ENCODE measurements at regions not wholly inside any gene's neighbourhood (a gene's known extent, or its start where the extent isn't known, plus 50 kb on each side); places are given as distances from the start of the nearest gene placed in this dataset.

DNA sequence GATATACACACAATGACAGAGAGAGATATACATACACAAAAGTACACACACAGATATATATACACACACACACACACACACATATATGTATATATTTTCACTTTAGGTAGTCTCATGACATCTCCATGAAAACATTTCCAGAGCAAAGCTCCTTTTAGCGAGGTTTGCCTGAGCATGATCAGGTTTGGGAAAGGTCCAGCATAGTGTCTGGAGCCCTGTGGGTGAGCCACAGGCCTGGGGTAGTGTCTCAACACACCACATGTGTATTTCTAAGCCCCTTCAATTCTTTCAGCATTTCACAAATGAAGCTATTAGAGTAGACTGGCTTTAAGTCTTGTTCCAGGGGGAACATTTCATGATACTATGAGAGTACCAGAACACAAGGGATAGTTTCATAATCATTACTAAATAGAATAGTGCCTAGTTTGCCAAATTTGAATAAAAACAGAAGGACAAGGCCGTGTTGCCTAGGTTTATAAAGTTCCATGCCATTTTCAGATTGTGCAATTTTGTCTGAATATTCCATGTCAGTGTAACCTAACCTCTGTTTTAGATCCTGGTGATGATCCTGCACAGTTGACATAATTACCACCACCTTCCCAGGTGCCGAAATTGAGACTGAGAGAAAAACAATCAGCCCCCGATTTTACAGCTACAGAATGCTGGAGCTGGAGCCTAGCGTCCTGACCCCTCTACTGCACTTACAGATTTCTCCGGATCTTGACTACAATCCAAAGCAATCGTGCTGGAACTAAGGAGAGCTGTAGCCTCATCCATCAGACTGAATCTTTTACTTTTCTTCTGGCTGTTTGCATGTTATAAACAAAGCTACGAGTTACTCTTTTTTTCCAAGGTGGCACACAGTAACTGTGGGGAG lies 332.7 kb downstream of the CYRIA start:
- CTCF ChIA-PET, result no interaction called here
- POLR2A ChIA-PET, result no interaction called here
- no peak for DNase-seq (ENCODE audit: extremely low spot score)
- TF ChIP-seq FOXA1 (IDR thresholded peaks at IDR 0.05) (no peak), HDGF (IDR thresholded peaks at IDR 0.05; ENCODE audit: borderline replicate concordance) (no peak), PKNOX1 (IDR thresholded peaks at IDR 0.05) (no peak), ZNF384 (IDR thresholded peaks at IDR 0.05) (no peak), FOXK2 (IDR thresholded peaks at IDR 0.05) (no peak), LEF1 (IDR thresholded peaks at IDR 0.05; ENCODE audit: borderline replicate concordance) (no peak), CTBP1 (IDR thresholded peaks at IDR 0.05; ENCODE audit: borderline replicate concordance) (no peak), L3MBTL2 (conservative IDR thresholded peaks at IDR 0.05) (no peak), ELF4 (IDR thresholded peaks at IDR 0.05) (no peak), ARNT (IDR thresholded peaks at IDR 0.05) (no peak), FOXM1 (IDR thresholded peaks at IDR 0.05; ENCODE audit: borderline replicate concordance) (no peak), SUZ12 (IDR thresholded peaks at IDR 0.05) (no peak), SP1 (IDR thresholded peaks at IDR 0.05) (no peak), TARDBP (IDR thresholded peaks at IDR 0.05) (no peak)

GRCh38 chr2:16331772-16332171 lies 333.9 kb downstream of the CYRIA start:
- no peak for DNase-seq (ENCODE audit: extremely low spot score)
- CTCF ChIA-PET, result no interaction called here
- POLR2A ChIA-PET, result no interaction called here
- no peak for TF ChIP-seq ELF4 (IDR thresholded peaks at IDR 0.05)
- TF ChIP-seq SUZ12 (IDR thresholded peaks at IDR 0.05), result no peak
- TF ChIP-seq FOXK2 (IDR thresholded peaks at IDR 0.05), result no peak
- no peak for TF ChIP-seq CTBP1 (IDR thresholded peaks at IDR 0.05; ENCODE audit: borderline replicate concordance)
- no peak for TF ChIP-seq ZNF384 (IDR thresholded peaks at IDR 0.05)
- TF ChIP-seq BHLHE40 (IDR thresholded peaks at IDR 0.05; ENCODE audit: borderline replicate concordance), result no peak
- no peak for TF ChIP-seq TARDBP (IDR thresholded peaks at IDR 0.05)
- no peak for TF ChIP-seq LEF1 (IDR thresholded peaks at IDR 0.05; ENCODE audit: borderline replicate concordance)
- no peak for TF ChIP-seq FOXM1 (IDR thresholded peaks at IDR 0.05; ENCODE audit: borderline replicate concordance)
- no peak for TF ChIP-seq FOXA1 (IDR thresholded peaks at IDR 0.05)
- TF ChIP-seq L3MBTL2 (conservative IDR thresholded peaks at IDR 0.05), result no peak
- TF ChIP-seq NFRKB (IDR thresholded peaks at IDR 0.05), result no peak

- ChIA-PET POLR2A (no interaction called here), CTCF (no interaction called here)
- TF ChIP-seq FOXM1 (IDR thresholded peaks at IDR 0.05; ENCODE audit: borderline replicate concordance) (no peak), SP1 (IDR thresholded peaks at IDR 0.05) (no peak), BHLHE40 (IDR thresholded peaks at IDR 0.05; ENCODE audit: borderline replicate concordance) (no peak), HDGF (IDR thresholded peaks at IDR 0.05; ENCODE audit: borderline replicate concordance) (no peak), ELF4 (IDR thresholded peaks at IDR 0.05) (no peak), SUZ12 (IDR thresholded peaks at IDR 0.05) (no peak), FOXK2 (IDR thresholded peaks at IDR 0.05) (no peak), TARDBP (IDR thresholded peaks at IDR 0.05) (no peak), FOXA1 (IDR thresholded peaks at IDR 0.05) (no peak), CTBP1 (IDR thresholded peaks at IDR 0.05; ENCODE audit: borderline replicate concordance) (no peak), PKNOX1 (IDR thresholded peaks at IDR 0.05) (no peak), ZNF384 (IDR thresholded peaks at IDR 0.05) (no peak), ARNT (IDR thresholded peaks at IDR 0.05) (no peak), NFRKB (IDR thresholded peaks at IDR 0.05) (no peak)
- no peak for DNase-seq (ENCODE audit: extremely low spot score)
These were observed 334.7 kb downstream of the CYRIA start for GRCh38 chr2:16330982-16331381.

DNA sequence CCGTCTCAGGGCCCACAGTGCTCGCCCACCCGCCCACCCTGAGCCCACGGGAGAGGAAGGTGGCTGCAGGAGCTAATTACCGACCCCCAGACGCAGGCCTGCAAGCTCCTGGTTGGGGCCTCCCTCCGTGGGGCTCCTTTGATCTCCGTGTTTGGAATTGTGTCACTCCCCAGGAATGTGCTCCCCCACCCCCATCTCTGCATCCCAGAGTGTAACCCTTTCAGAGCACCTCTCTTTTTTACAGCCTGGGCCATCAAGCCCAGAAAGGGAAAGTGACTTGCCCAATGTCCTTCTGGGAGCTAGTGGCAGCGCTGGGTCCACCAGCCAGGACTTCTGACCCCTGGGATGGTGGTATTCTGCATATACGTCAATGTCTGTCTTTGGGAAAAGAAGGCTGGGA lies 335.1 kb downstream of the CYRIA start:
- POLR2A ChIA-PET, result no interaction called here
- DNase-seq (ENCODE audit: extremely low spot score), result no peak
- TF ChIP-seq NFRKB (IDR thresholded peaks at IDR 0.05) (no peak), SP1 (IDR thresholded peaks at IDR 0.05) (no peak), BHLHE40 (IDR thresholded peaks at IDR 0.05; ENCODE audit: borderline replicate concordance) (no peak), SUZ12 (IDR thresholded peaks at IDR 0.05) (no peak), LEF1 (IDR thresholded peaks at IDR 0.05; ENCODE audit: borderline replicate concordance) (no peak), ARNT (IDR thresholded peaks at IDR 0.05) (no peak), ZNF384 (IDR thresholded peaks at IDR 0.05) (no peak), FOXK2 (IDR thresholded peaks at IDR 0.05) (no peak), ELF4 (IDR thresholded peaks at IDR 0.05) (no peak), PKNOX1 (IDR thresholded peaks at IDR 0.05) (no peak), FOXM1 (IDR thresholded peaks at IDR 0.05; ENCODE audit: borderline replicate concordance) (no peak), L3MBTL2 (conservative IDR thresholded peaks at IDR 0.05) (no peak), TARDBP (IDR thresholded peaks at IDR 0.05) (no peak), CTBP1 (IDR thresholded peaks at IDR 0.05; ENCODE audit: borderline replicate concordance) (no peak), HDGF (IDR thresholded peaks at IDR 0.05; ENCODE audit: borderline replicate concordance) (no peak), FOXA1 (IDR thresholded peaks at IDR 0.05) (no peak)
- CTCF ChIA-PET, result no interaction called here

DNA sequence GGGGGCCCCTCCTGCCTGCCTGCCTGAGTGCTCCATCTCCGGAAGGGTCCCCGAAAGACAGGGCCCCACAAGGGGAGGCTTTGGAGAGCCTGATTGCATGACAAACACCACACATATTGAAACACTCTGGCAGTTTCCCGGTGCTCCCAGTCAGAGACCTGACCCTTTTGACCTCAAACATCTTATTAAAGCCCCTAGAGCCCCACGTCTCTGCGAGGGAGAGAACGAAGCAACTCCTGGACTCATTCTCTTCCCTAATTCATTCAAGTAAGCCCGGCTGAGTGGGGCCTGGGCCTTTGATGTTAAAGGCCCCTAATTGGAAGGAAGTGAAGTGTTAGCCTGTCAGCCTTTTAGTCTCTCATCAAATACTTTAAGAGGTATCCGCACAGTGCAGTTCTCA lies 335.6 kb downstream of the CYRIA start:
- DNase-seq (ENCODE audit: extremely low spot score), result no peak
- CTCF ChIA-PET, result no interaction called here
- TF ChIP-seq FOXM1 (IDR thresholded peaks at IDR 0.05; ENCODE audit: borderline replicate concordance) (no peak), CTBP1 (IDR thresholded peaks at IDR 0.05; ENCODE audit: borderline replicate concordance) (no peak), NFRKB (IDR thresholded peaks at IDR 0.05) (no peak), PKNOX1 (IDR thresholded peaks at IDR 0.05) (no peak), ARNT (IDR thresholded peaks at IDR 0.05) (no peak), FOXA1 (IDR thresholded peaks at IDR 0.05) (no peak), LEF1 (IDR thresholded peaks at IDR 0.05; ENCODE audit: borderline replicate concordance) (no peak)
- POLR2A ChIA-PET, result no interaction called here
